Endothelial cell of umbilical vein (primary cell): ENCODE measurements at regions not wholly inside any gene's neighbourhood (a gene's known extent, or its start where the extent isn't known, plus 50 kb on each side); places are given as distances from the start of the nearest gene placed in this dataset.

Experiments used
- BruUV-seq: library from RNA; stranded (reverse); fragments of 400-500 nt; replicated peaks from 2 replicates; lab custom pipeline; 2021; lab: Mats Ljungman, UMichigan
- CTCF ChIA-PET: fragments of 300-600, 350-600 bp; sonication (Branson Sonifier 250); formaldehyde crosslinking; loops from one replicate; lab custom pipeline; 2021; ENCODE audit warnings: antibody characterized with exemption, inconsistent platforms; lab: Charles Lee
- POLR2A ChIA-PET: fragments of 300-600, 350-600 bp; sonication (Branson Sonifier 250); formaldehyde crosslinking; loops from one replicate; lab custom pipeline; 2021; ENCODE audit warnings: antibody characterized with exemption, inconsistent platforms; lab: Charles Lee
- DNase-seq: peaks from one replicate; pipeline ENCODE4 v3.0.0-alpha.2; 2011; ENCODE audit warnings: low read depth, low spot score
- FAIRE-seq: peaks from 2 replicates; lab custom pipeline; 2011; peaks lifted over from hg19 to GRCh38; lab: Jason Lieb, UNC
- H2AFZ ChIP-seq: 2 replicates; pipeline ENCODE4 v1.6.0; 2012; ENCODE audit warnings: low read depth, low read length, control low read depth, inconsistent platforms
- H3K27ac ChIP-seq: 2 replicates; pipeline ENCODE4 v1.5.1; 2011; ENCODE audit warnings: low read depth, mild to moderate bottlenecking, control low read depth, low read length, moderate library complexity; ENCODE audit not compliant: insufficient read depth
- H3K27me3 ChIP-seq, 2 experiments: 2 replicates each; pipeline versions ENCODE4 v1.6.0 to v1.6.1; 2011; ENCODE audit warnings: low read length in 2 of 2, mixed read lengths in 1 of 2; ENCODE audit not compliant: control insufficient read depth in 2 of 2, insufficient read depth in 2 of 2
- H3K36me3 ChIP-seq, 2 experiments: 2 replicates in 1 of 2; 3 replicates in 1 of 2; pipeline ENCODE4 v1.5.1; 2011; ENCODE audit warnings: low read length in 2 of 2, mild to moderate bottlenecking in 1 of 2, moderate library complexity in 1 of 2; ENCODE audit not compliant: control insufficient read depth in 2 of 2, insufficient read depth in 2 of 2; ENCODE audit errors: extremely low read depth in 1 of 2
- H3K4me1 ChIP-seq: 3 replicates; pipeline ENCODE4 v1.5.1; 2011; ENCODE audit warnings: mild to moderate bottlenecking, low read length; ENCODE audit not compliant: control insufficient read depth, insufficient read depth; ENCODE audit errors: extremely low read depth
- H3K4me2 ChIP-seq: 2 replicates; pipeline ENCODE4 v1.6.1; 2011; ENCODE audit warnings: low read length, control low read depth, mixed read lengths; ENCODE audit not compliant: insufficient read depth
- H3K4me3 ChIP-seq, 3 experiments: fragments of 200-600 bp in 1 of 3; sonication (generic), shearing (Covaris generic) in 1 of 3; replicated peaks in 1 of 3; 2 replicates each; pipeline ENCODE4 v1.5.1; 2011 to 2016; ENCODE audit warnings: control low read depth in 3 of 3, low read length in 3 of 3, mild to moderate bottlenecking in 2 of 3, inconsistent platforms in 1 of 3, low read depth in 1 of 3, moderate library complexity in 1 of 3; ENCODE audit not compliant: insufficient read depth in 1 of 3
- H3K79me2 ChIP-seq: 2 replicates; pipeline ENCODE4 v1.6.0; 2012; ENCODE audit warnings: low read length, inconsistent platforms; ENCODE audit not compliant: control insufficient read depth, insufficient read depth
- H3K9ac ChIP-seq: replicated peaks from 2 replicates; pipeline ENCODE3; 2011; ENCODE audit warnings: low read length, control low read depth; ENCODE audit not compliant: insufficient read depth; ENCODE audit errors: extremely low read depth
- H3K9me1 ChIP-seq: replicated peaks from 3 replicates; pipeline ENCODE4 v1.6.0; 2011; ENCODE audit warnings: mild to moderate bottlenecking, low read length; ENCODE audit not compliant: control insufficient read depth, insufficient read depth; ENCODE audit errors: extremely low read depth
- H3K9me3 ChIP-seq: replicated peaks from 2 replicates; pipeline ENCODE4 v1.5.1; 2012; ENCODE audit warnings: low read length, inconsistent platforms; ENCODE audit not compliant: control insufficient read depth, insufficient read depth
- H4K20me1 ChIP-seq: replicated peaks from 2 replicates; pipeline ENCODE3; 2011; ENCODE audit warnings: mild to moderate bottlenecking, low read length; ENCODE audit not compliant: control insufficient read depth, insufficient read depth; ENCODE audit errors: extremely low read depth
- CTCF ChIP-seq, 2 donors: IDR thresholded peaks; 1 replicate in 1 of 2; 2 replicates in 1 of 2; pipeline ENCODE4 v1.5.1; 2011; ENCODE audit warnings: low read length in 2 of 2, mild to moderate bottlenecking in 2 of 2, moderate library complexity in 2 of 2, control low read depth in 1 of 2, inconsistent platforms in 1 of 2, low read depth in 1 of 2; ENCODE audit not compliant: insufficient read depth in 1 of 2; ENCODE audit errors: extremely low read depth in 1 of 2
- EZH2 ChIP-seq: IDR thresholded peaks from 2 replicates; pipeline ENCODE4 v1.6.1; 2012; ENCODE audit warnings: borderline replicate concordance, low read depth, mild to moderate bottlenecking, moderate library complexity, low read length, inconsistent platforms; ENCODE audit not compliant: severe bottlenecking
- FOS ChIP-seq: IDR thresholded peaks from 2 replicates; pipeline ENCODE4 v1.6.1; 2011; ENCODE audit warnings: mild to moderate bottlenecking, low read length, moderate library complexity, borderline replicate concordance; ENCODE audit not compliant: insufficient read depth
- GATA2 ChIP-seq: IDR thresholded peaks from 2 replicates; pipeline ENCODE4 v1.7.0; 2011; ENCODE audit warnings: low read depth, mild to moderate bottlenecking, moderate library complexity, mixed read lengths, low read length; ENCODE audit not compliant: insufficient read length, insufficient read depth
- JUN ChIP-seq: IDR thresholded peaks from 2 replicates; pipeline ENCODE4 v1.6.1; 2011; ENCODE audit warnings: borderline replicate concordance, low read depth; ENCODE audit not compliant: insufficient read length, insufficient read depth
- MAX ChIP-seq: IDR thresholded peaks from 2 replicates; pipeline ENCODE4 v1.6.1; 2011; ENCODE audit not compliant: insufficient read depth, insufficient read length
- MYC ChIP-seq: IDR thresholded peaks from one replicate; pipeline ENCODE4 v1.6.1; 2011; ENCODE audit warnings: mild to moderate bottlenecking, low read depth, low read length
- POLR2A ChIP-seq: IDR thresholded peaks from 2 replicates; pipeline ENCODE4 v1.6.1; 2012; ENCODE audit warnings: low read depth, mild to moderate bottlenecking, control low read depth, low read length
- POLR2AphosphoS5 ChIP-seq: IDR thresholded peaks from 2 replicates; pipeline ENCODE4 v1.6.1; 2012; ENCODE audit warnings: low read depth, mild to moderate bottlenecking, control low read depth, low read length, moderate library complexity; ENCODE audit not compliant: insufficient read depth
- dilution Hi-C: fragments of 300-500 bp; cut with MboI; formaldehyde crosslinking; loops from one replicate; pipeline ENCODE4 v1.15.0; 2019; ENCODE audit warnings: low sequenced_read_pairs; ENCODE audit not compliant: extremely low pct_ligation_motif_present
- intact Hi-C: fragments of 100-400 bp; cut with micrococcal nuclease; formaldehyde crosslinking; loops from one replicate; pipeline ENCODE4 v1.10.0; 2022

- Histone ChIP-seq H3K36me3 (no peaks in the 10 kb centered on the region), H2AFZ (no peak overlapping the region), H3K4me3 (no peak overlapping the region), H3K4me2 (no peak overlapping the region), H3K9me3 (no peaks in the 10 kb centered on the region), H3K9me1 (no peaks in the 10 kb centered on the region), H3K79me2 (no peaks in the 10 kb centered on the region), H3K4me1 (peaks cover 28% of the 10 kb centered on the region), H3K27ac (no peak overlapping the region), H3K9ac (no peak overlapping the region), H3K27me3 (no peaks in the 10 kb centered on the region), H4K20me1 (no peaks in the 10 kb centered on the region)
- FAIRE-seq: no peak
- dilution Hi-C loops (no loop called here), intact Hi-C loops (no loop called here)
- TF ChIP-seq POLR2A: no peak
- TF ChIP-seq GATA2: no peak
- TF ChIP-seq POLR2AphosphoS5: no peak
- TF ChIP-seq MYC: no peak
- no peak for TF ChIP-seq JUN
- no peak for TF ChIP-seq CTCF (IDR thresholded peaks at IDR 0.05; ENCODE audit: extremely low read depth in 1 of 2, insufficient read depth in 1 of 2, low read depth in 1 of 2, low read length in 2 of 2)
- no peak for TF ChIP-seq MAX
- no peak for TF ChIP-seq EZH2
- TF ChIP-seq FOS: no peak
- BruUV-seq: no TSS peak
- ChIA-PET POLR2A (no interaction called here), CTCF (no interaction called here)
- DNase-seq: no peak
Measured at GRCh38 chr1:191025896-191026642, 548.4 kb upstream of the BRINP3 start.
